IMR-90 (cell line): ENCODE measurements at regions not wholly inside any gene's neighbourhood (a gene's known extent, or its start where the extent isn't known, plus 50 kb on each side); places are given as distances from the start of the nearest gene placed in this dataset.

Experiments
- ATAC-seq: fragments of 200-7000 bp; cut with Tn5 transposase; 2 replicates; pipeline ENCODE4 v1.9.1; 2020; ENCODE audit warnings: low read depth, mild to moderate bottlenecking, moderate library complexity
- BruUV-seq: library from RNA; stranded (reverse); fragments of 400-500 nt; replicated peaks from 2 replicates; lab custom pipeline; 2021; lab: Mats Ljungman, UMichigan
- CTCF ChIA-PET: fragments of 300-600 bp; formaldehyde crosslinking; extraction: SDS; loops from one replicate; lab custom pipeline; 2021; ENCODE audit warnings: antibody characterized with exemption; lab: Yijun Ruan, JAX
- POLR2A ChIA-PET: fragments of 300-600 bp; sonication (Branson Sonifier 250); formaldehyde crosslinking; loops from one replicate; lab custom pipeline; 2022; ENCODE audit warnings: antibody characterized with exemption; ENCODE audit not compliant: unreplicated experiment; lab: Charles Lee
- DNase-seq: peaks from one replicate; pipeline ENCODE4 v3.0.0; 2013
- H2AFZ ChIP-seq: replicated peaks from 2 replicates; pipeline ENCODE3; 2013; ENCODE audit warnings: low read length, mild to moderate bottlenecking; ENCODE audit not compliant: poor library complexity
- H2AK5ac ChIP-seq: 2 replicates; pipeline ENCODE4 v1.6.1; 2013; ENCODE audit warnings: low read depth, low read length, inconsistent platforms
- H2AK9ac ChIP-seq: replicated peaks from 2 replicates; pipeline ENCODE3; 2013; ENCODE audit warnings: mild to moderate bottlenecking, low read depth, low read length, moderate library complexity; ENCODE audit not compliant: poor library complexity
- H2BK120ac ChIP-seq: 2 replicates; pipeline ENCODE4 v1.6.1; 2013; ENCODE audit warnings: low read depth, low read length, inconsistent platforms
- H2BK15ac ChIP-seq: 3 replicates; pipeline ENCODE4 v1.6.1; 2013; ENCODE audit warnings: low read depth, low read length, inconsistent platforms
- H2BK20ac ChIP-seq: 2 replicates; pipeline ENCODE4 v1.6.1; 2013; ENCODE audit warnings: low read depth, mild to moderate bottlenecking, inconsistent platforms, low read length, moderate library complexity
- H2BK5ac ChIP-seq: 2 replicates; pipeline ENCODE4 v1.6.1; 2013; ENCODE audit warnings: mild to moderate bottlenecking, low read depth, low read length, inconsistent platforms; ENCODE audit not compliant: poor library complexity, severe bottlenecking
- H3K14ac ChIP-seq: replicated peaks from 2 replicates; pipeline ENCODE4 v1.6.1; 2013; ENCODE audit warnings: low read depth, low read length, inconsistent platforms
- H3K18ac ChIP-seq: 2 replicates; pipeline ENCODE4 v1.6.1; 2013; ENCODE audit warnings: low read depth, low read length, control low read depth
- H3K23ac ChIP-seq: 2 replicates; pipeline ENCODE4 v1.6.1; 2013; ENCODE audit warnings: low read depth, low read length, inconsistent platforms
- H3K27ac ChIP-seq: 2 replicates; pipeline ENCODE4 v1.5.1; 2013; ENCODE audit warnings: mild to moderate bottlenecking, control low read depth, low read length; ENCODE audit not compliant: insufficient read depth
- H3K27me3 ChIP-seq: 2 replicates; pipeline ENCODE4 v1.6.1; 2013; ENCODE audit warnings: low read length; ENCODE audit not compliant: control insufficient read depth, insufficient read depth
- H3K36me3 ChIP-seq: 2 replicates; pipeline ENCODE4 v1.6.1; 2013; ENCODE audit warnings: low read length, mixed read lengths; ENCODE audit not compliant: control insufficient read depth, insufficient read depth
- H3K4ac ChIP-seq: 2 replicates; pipeline ENCODE4 v1.6.1; 2013; ENCODE audit warnings: low read depth, low read length, inconsistent platforms
- H3K4me1 ChIP-seq: 2 replicates; pipeline ENCODE4 v1.6.1; 2013; ENCODE audit warnings: low read length, mixed read lengths; ENCODE audit not compliant: control insufficient read depth, insufficient read depth
- H3K4me2 ChIP-seq: 2 replicates; pipeline ENCODE4 v1.6.1; 2013; ENCODE audit warnings: low read depth, mild to moderate bottlenecking, control low read depth, low read length, moderate library complexity
- H3K4me3 ChIP-seq: 2 replicates; pipeline ENCODE4 v1.5.1; 2013; ENCODE audit warnings: low read depth, mild to moderate bottlenecking, control low read depth, low read length, moderate library complexity; ENCODE audit not compliant: insufficient read depth
- H3K56ac ChIP-seq: 2 replicates; pipeline ENCODE4 v1.6.1; 2013; ENCODE audit warnings: low read length, inconsistent platforms; ENCODE audit not compliant: insufficient read depth; ENCODE audit errors: extremely low read depth
- H3K79me1 ChIP-seq, 2 experiments: 2 replicates each; pipeline ENCODE4 v1.6.1; 2013; ENCODE audit warnings: low read length in 2 of 2, inconsistent platforms in 1 of 2, low read depth in 1 of 2
- H3K9ac ChIP-seq: 2 replicates; pipeline ENCODE4 v1.6.1; 2013; ENCODE audit warnings: low read depth, low read length, control low read depth
- H3K9me1 ChIP-seq: 2 replicates; pipeline ENCODE4 v1.6.1; 2013; ENCODE audit warnings: low read length, inconsistent platforms; ENCODE audit not compliant: insufficient read depth
- H3K9me3 ChIP-seq: 2 replicates; pipeline ENCODE4 v1.6.1; 2013; ENCODE audit warnings: low read length; ENCODE audit not compliant: control insufficient read depth, insufficient read depth
- H4K20me1 ChIP-seq: 2 replicates; pipeline ENCODE4 v1.6.1; 2013; ENCODE audit warnings: low read length, inconsistent platforms; ENCODE audit not compliant: insufficient read depth
- H4K5ac ChIP-seq: 2 replicates; pipeline ENCODE4 v1.6.1; 2013; ENCODE audit warnings: mild to moderate bottlenecking, low read depth, low read length, control low read depth
- H4K8ac ChIP-seq, 2 experiments: 2 replicates each; pipeline ENCODE4 v1.6.1; 2013; ENCODE audit warnings: low read depth in 2 of 2, low read length in 2 of 2, control low read depth in 1 of 2, inconsistent platforms in 1 of 2
- H4K91ac ChIP-seq: 2 replicates; pipeline ENCODE4 v1.6.1; 2013; ENCODE audit warnings: low read depth, low read length, inconsistent platforms; ENCODE audit not compliant: insufficient read depth
- BHLHE40 ChIP-seq: fragments of 150-350 bp; IDR thresholded peaks from 2 replicates; pipeline ENCODE4 v1.6.1; 2016; ENCODE audit warnings: mild to moderate bottlenecking, low read depth, low read length
- ELK1 ChIP-seq: fragments of 150-350 bp; IDR thresholded peaks from 2 replicates; pipeline ENCODE4 v1.6.1; 2016; ENCODE audit warnings: low read depth, mild to moderate bottlenecking, low read length, moderate library complexity, borderline replicate concordance
- MAFK ChIP-seq: IDR thresholded peaks from 2 replicates; pipeline ENCODE4 v1.6.1; 2012; ENCODE audit warnings: low read depth, low read length, improper control_type of control experiment
- POLR2A ChIP-seq: IDR thresholded peaks from 2 replicates; pipeline ENCODE4 v1.6.1; 2012; ENCODE audit warnings: mild to moderate bottlenecking, low read depth, low read length
- RAD21 ChIP-seq: IDR thresholded peaks from 2 replicates; pipeline ENCODE4 v1.6.1; 2012; ENCODE audit warnings: low read length, improper control_type of control experiment
- WGBS, 2 experiments: methylation state at CpG; one replicate each; pipeline versions ENCODE4 v1.1.5 to v1.1.7; 2013; ENCODE audit warnings: missing lambda C conversion rate in 2 of 2; ENCODE audit not compliant: insufficient read length in 1 of 2; ENCODE audit errors: extremely low coverage in 2 of 2; 5-methylcytosine and 5-hydroxymethylcytosine counted together
- dilution Hi-C: fragments of 300-500 bp; cut with HindIII; formaldehyde crosslinking; loops from one replicate; pipeline ENCODE4 v1.14.3; 2018; ENCODE audit warnings: low sequenced_read_pairs; ENCODE audit not compliant: unreplicated experiment
- in situ Hi-C: fragments of 300-500 bp; cut with MboI; formaldehyde crosslinking; loops from 3 replicates; pipeline ENCODE4 v1.14.3; 2019; ENCODE audit warnings: low sequenced_read_pairs, inconsistent platforms, mixed read lengths
- intact Hi-C: fragments of 100-400 bp; cut with micrococcal nuclease; formaldehyde crosslinking; loops from 2 replicates; pipeline ENCODE4 v1.10.0; 2022
- TF ChIP-seq, protein P1 (sequence below): fragments of 150-350 bp; IDR thresholded peaks from 2 replicates; pipeline ENCODE4 v1.6.1; 2017; ENCODE audit warnings: mild to moderate bottlenecking, antibody characterized with exemption, low read length, low read depth
- TF ChIP-seq, protein P2 (sequence below): conservative IDR thresholded peaks from 2 replicates; pipeline ENCODE4 v1.5.1; 2012; ENCODE audit warnings: mild to moderate bottlenecking, low read depth, low read length, improper control_type of control experiment

DNA sequence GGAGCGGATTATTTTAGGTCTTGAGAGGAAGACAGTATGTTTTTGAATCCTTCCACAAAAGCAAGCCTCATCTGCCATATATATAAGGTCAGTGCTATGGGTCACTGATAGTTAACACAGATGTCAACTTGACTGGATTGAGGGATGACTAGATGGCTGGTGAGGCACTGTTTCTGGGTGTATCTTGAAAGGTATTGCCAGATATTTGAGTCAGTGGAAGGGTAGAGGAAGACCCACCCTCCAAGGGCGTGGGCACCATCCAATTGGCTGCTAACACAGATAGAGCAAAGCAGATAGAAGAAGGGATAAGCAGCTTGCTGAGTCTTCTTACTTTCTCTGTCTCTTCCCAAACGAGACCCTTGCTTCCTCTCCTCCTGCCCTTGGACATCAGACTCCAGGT lies 185.0 kb upstream of the BTG1 start:
- Histone ChIP-seq H3K9ac (no peak overlapping the region), H3K4me1 (no peaks in the 10 kb centered on the region), H3K36me3 (no peaks in the 10 kb centered on the region), H3K27me3 (peaks cover 5% of the 10 kb centered on the region; the same call in 1 of the 2 replicates), H3K14ac (no peak overlapping the region), H3K56ac (no peak overlapping the region), H4K5ac (no peak overlapping the region), H2AK9ac (no peak overlapping the region), H2BK120ac (no peak overlapping the region), H4K91ac (no peak overlapping the region), H2BK20ac (no peak overlapping the region), H4K8ac (no peak overlapping the region), H3K18ac (no peak overlapping the region), H4K20me1 (no peaks in the 10 kb centered on the region), H3K23ac (no peak overlapping the region), H2BK15ac (no peak overlapping the region), H3K4me3 (no peak overlapping the region), H3K4ac (no peak overlapping the region), H2AFZ (no peak overlapping the region), H3K79me1 (no peaks in the 10 kb centered on the region), H3K27ac (no peak overlapping the region), H2AK5ac (no peak overlapping the region), H3K9me1 (no peaks in the 10 kb centered on the region), H2BK5ac (no peak overlapping the region), H3K9me3 (no peaks in the 10 kb centered on the region), H3K4me2 (no peak overlapping the region)
- dilution Hi-C loops = no loop called here
- intact Hi-C loops = no loop called here
- ATAC-seq (no peak), DNase-seq (no peak)
- ChIA-PET POLR2A (no interaction called here), CTCF (no interaction called here)
- TF ChIP-seq RAD21 = no peak
- TF ChIP-seq POLR2A = no peak
- no peak for TF ChIP-seq MAFK
- TF ChIP-seq, protein P1, sequence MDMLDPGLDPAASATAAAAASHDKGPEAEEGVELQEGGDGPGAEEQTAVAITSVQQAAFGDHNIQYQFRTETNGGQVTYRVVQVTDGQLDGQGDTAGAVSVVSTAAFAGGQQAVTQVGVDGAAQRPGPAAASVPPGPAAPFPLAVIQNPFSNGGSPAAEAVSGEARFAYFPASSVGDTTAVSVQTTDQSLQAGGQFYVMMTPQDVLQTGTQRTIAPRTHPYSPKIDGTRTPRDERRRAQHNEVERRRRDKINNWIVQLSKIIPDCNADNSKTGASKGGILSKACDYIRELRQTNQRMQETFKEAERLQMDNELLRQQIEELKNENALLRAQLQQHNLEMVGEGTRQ = no peak
- TF ChIP-seq, protein P2, sequence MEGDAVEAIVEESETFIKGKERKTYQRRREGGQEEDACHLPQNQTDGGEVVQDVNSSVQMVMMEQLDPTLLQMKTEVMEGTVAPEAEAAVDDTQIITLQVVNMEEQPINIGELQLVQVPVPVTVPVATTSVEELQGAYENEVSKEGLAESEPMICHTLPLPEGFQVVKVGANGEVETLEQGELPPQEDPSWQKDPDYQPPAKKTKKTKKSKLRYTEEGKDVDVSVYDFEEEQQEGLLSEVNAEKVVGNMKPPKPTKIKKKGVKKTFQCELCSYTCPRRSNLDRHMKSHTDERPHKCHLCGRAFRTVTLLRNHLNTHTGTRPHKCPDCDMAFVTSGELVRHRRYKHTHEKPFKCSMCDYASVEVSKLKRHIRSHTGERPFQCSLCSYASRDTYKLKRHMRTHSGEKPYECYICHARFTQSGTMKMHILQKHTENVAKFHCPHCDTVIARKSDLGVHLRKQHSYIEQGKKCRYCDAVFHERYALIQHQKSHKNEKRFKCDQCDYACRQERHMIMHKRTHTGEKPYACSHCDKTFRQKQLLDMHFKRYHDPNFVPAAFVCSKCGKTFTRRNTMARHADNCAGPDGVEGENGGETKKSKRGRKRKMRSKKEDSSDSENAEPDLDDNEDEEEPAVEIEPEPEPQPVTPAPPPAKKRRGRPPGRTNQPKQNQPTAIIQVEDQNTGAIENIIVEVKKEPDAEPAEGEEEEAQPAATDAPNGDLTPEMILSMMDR = no peak
- no peak for TF ChIP-seq ELK1
- TF ChIP-seq BHLHE40 = no peak
- in situ Hi-C loops = no loop called here
- BruUV-seq = no TSS peak
- no CpG with 5 or more reads among the region's 3 CpGs for WGBS, 2 experiments
